H9 (cell line): ENCODE measurements at regions not wholly inside any gene's neighbourhood (a gene's known extent, or its start where the extent isn't known, plus 50 kb on each side); places are given as distances from the start of the nearest gene placed in this dataset.

Experiments used
- DNase-seq: peaks from one replicate; pipeline ENCODE4 v3.0.0-alpha.2; 2017
- H2AFZ ChIP-seq: one replicate; pipeline ENCODE4 v1.6.1; 2013; ENCODE audit warnings: mild to moderate bottlenecking, low read length, control low read depth, moderate library complexity
- H2AK5ac ChIP-seq: 2 replicates; pipeline ENCODE4 v1.6.1; 2013; ENCODE audit warnings: low read length, control low read depth, mixed read lengths; ENCODE audit not compliant: insufficient read length
- H2BK120ac ChIP-seq: one replicate; pipeline ENCODE4 v1.6.1; 2013; ENCODE audit warnings: low read depth, mild to moderate bottlenecking, low read length, control low read depth, inconsistent platforms; ENCODE audit not compliant: poor library complexity, severe bottlenecking
- H2BK12ac ChIP-seq: 2 replicates; pipeline ENCODE4 v1.6.1; 2013; ENCODE audit warnings: low read length, control low read depth, mixed read lengths, low read depth; ENCODE audit not compliant: insufficient read length
- H2BK15ac ChIP-seq: 2 replicates; pipeline ENCODE4 v1.6.1; 2013; ENCODE audit warnings: low read depth, low read length, control low read depth
- H2BK20ac ChIP-seq: one replicate; pipeline ENCODE4 v1.6.1; 2013; ENCODE audit warnings: low read depth, mild to moderate bottlenecking, low read length, control low read depth, inconsistent platforms; ENCODE audit not compliant: poor library complexity, severe bottlenecking
- H2BK5ac ChIP-seq: 2 replicates; pipeline ENCODE4 v1.6.1; 2013; ENCODE audit warnings: low read length, control low read depth, mixed read lengths; ENCODE audit not compliant: insufficient read length
- H3K14ac ChIP-seq: 2 replicates; pipeline ENCODE4 v1.6.1; 2013; ENCODE audit warnings: low read length, control low read depth; ENCODE audit not compliant: insufficient read depth
- H3K18ac ChIP-seq: 2 replicates; pipeline ENCODE4 v1.6.1; 2013; ENCODE audit warnings: low read depth, mild to moderate bottlenecking, mixed read lengths, low read length, control low read depth; ENCODE audit not compliant: insufficient read length
- H3K23ac ChIP-seq: 2 replicates; pipeline ENCODE4 v1.6.1; 2013; ENCODE audit warnings: low read length, control low read depth, mixed read lengths, low read depth; ENCODE audit not compliant: insufficient read length
- H3K23me2 ChIP-seq: 2 replicates; pipeline ENCODE4 v1.6.1; 2013; ENCODE audit warnings: low read depth, mild to moderate bottlenecking, mixed read lengths, low read length, control low read depth; ENCODE audit not compliant: insufficient read length, poor library complexity, severe bottlenecking
- H3K27ac ChIP-seq: 2 replicates; pipeline ENCODE4 v1.5.1; 2013; ENCODE audit warnings: low read length, control low read depth, mixed read lengths, low read depth; ENCODE audit not compliant: insufficient read length
- H3K27me3 ChIP-seq: 2 replicates; pipeline ENCODE4 v1.6.1; 2013; ENCODE audit warnings: low read length, control low read depth, inconsistent platforms; ENCODE audit not compliant: insufficient read depth
- H3K4ac ChIP-seq: 2 replicates; pipeline ENCODE4 v1.6.1; 2013; ENCODE audit warnings: low read depth, mild to moderate bottlenecking, control low read depth, inconsistent platforms, low read length, moderate library complexity
- H3K4me1 ChIP-seq: 2 replicates; pipeline ENCODE4 v1.6.1; 2013; ENCODE audit warnings: low read length, control low read depth, inconsistent platforms; ENCODE audit not compliant: insufficient read depth
- H3K4me2 ChIP-seq: 2 replicates; pipeline ENCODE4 v1.6.1; 2013; ENCODE audit warnings: low read length, control low read depth, mixed read lengths; ENCODE audit not compliant: insufficient read length, insufficient read depth
- H3K56ac ChIP-seq: 2 replicates; pipeline ENCODE4 v1.6.1; 2013; ENCODE audit warnings: low read depth, mild to moderate bottlenecking, mixed read lengths, low read length, control low read depth; ENCODE audit not compliant: insufficient read length
- H3K79me1 ChIP-seq: 2 replicates; pipeline ENCODE4 v1.6.1; 2013; ENCODE audit warnings: low read depth, mild to moderate bottlenecking, moderate library complexity, low read length, control low read depth, inconsistent platforms; ENCODE audit not compliant: insufficient read depth, poor library complexity, severe bottlenecking
- H3K79me2 ChIP-seq: 2 replicates; pipeline ENCODE4 v1.6.1; 2013; ENCODE audit warnings: low read length, control low read depth, inconsistent platforms; ENCODE audit not compliant: insufficient read depth
- H3K9ac ChIP-seq: 2 replicates; pipeline ENCODE4 v1.6.1; 2013; ENCODE audit warnings: low read length, control low read depth, mixed read lengths; ENCODE audit not compliant: insufficient read length; ENCODE audit errors: extremely low read depth
- H3K9me3 ChIP-seq: one replicate; pipeline ENCODE4 v1.6.1; 2013; ENCODE audit warnings: low read depth, low read length, inconsistent platforms; ENCODE audit not compliant: control insufficient read depth
- H3T11ph ChIP-seq: one replicate; pipeline ENCODE4 v1.6.1; 2013; ENCODE audit warnings: mild to moderate bottlenecking, low read length, control low read depth, inconsistent platforms
- H4K20me1 ChIP-seq: one replicate; pipeline ENCODE4 v1.6.1; 2013; ENCODE audit not compliant: control insufficient read depth, insufficient read length, insufficient read depth
- H4K5ac ChIP-seq: 2 replicates; pipeline ENCODE4 v1.6.1; 2013; ENCODE audit warnings: low read depth, mild to moderate bottlenecking, mixed read lengths, low read length, control low read depth; ENCODE audit not compliant: insufficient read length
- H4K8ac ChIP-seq: replicated peaks from 2 replicates; pipeline ENCODE4 v1.6.1; 2013; ENCODE audit warnings: low read length, control low read depth, mixed read lengths, low read depth; ENCODE audit not compliant: insufficient read length
- H4K91ac ChIP-seq: 2 replicates; pipeline ENCODE4 v1.6.1; 2013; ENCODE audit warnings: low read depth, mild to moderate bottlenecking, moderate library complexity, mixed read lengths, low read length, control low read depth; ENCODE audit not compliant: insufficient read length
- H3K27ac Mint-ChIP-seq, 3 experiments: 2 replicates in 2 of 3; 3 replicates in 1 of 3; pipeline ENCODE4 v1.8.0; 2020 to 2021; ENCODE audit warnings: mixed read lengths in 3 of 3, mild to moderate bottlenecking in 1 of 3, moderate library complexity in 1 of 3
- H3K27me3 Mint-ChIP-seq: 2 replicates; pipeline ENCODE4 v1.8.0; 2021; ENCODE audit warnings: low read depth, mild to moderate bottlenecking, moderate library complexity, mixed read lengths
- H3K36me3 Mint-ChIP-seq, 3 experiments: 2 replicates in 2 of 3; 3 replicates in 1 of 3; pipeline ENCODE4 v1.8.0; 2020 to 2021; ENCODE audit warnings: low read depth in 3 of 3, mixed read lengths in 3 of 3; ENCODE audit not compliant: insufficient read depth in 1 of 3
- H3K4me1 Mint-ChIP-seq, 2 experiments: 2 replicates each; pipeline ENCODE4 v1.8.0; 2020; ENCODE audit warnings: mixed read lengths in 2 of 2
- H3K4me3 Mint-ChIP-seq, 2 experiments: 2 replicates in 1 of 2; 3 replicates in 1 of 2; pipeline ENCODE4 v1.8.0; 2020 to 2021; ENCODE audit warnings: mild to moderate bottlenecking in 2 of 2, mixed read lengths in 2 of 2, moderate library complexity in 1 of 2
- H3K9me3 Mint-ChIP-seq, 2 experiments: 2 replicates in 1 of 2; 3 replicates in 1 of 2; pipeline ENCODE4 v1.8.0; 2020; ENCODE audit warnings: mild to moderate bottlenecking in 2 of 2, mixed read lengths in 2 of 2, moderate library complexity in 1 of 2
- CTCF ChIP-seq: fragments of 200-600 bp; sonication (generic); conservative IDR thresholded peaks from 3 replicates; pipeline ENCODE4 v1.8.0; 2021; ENCODE audit warnings: antibody characterized with exemption, mild to moderate bottlenecking
- WGBS: extraction: QIAGEN DNeasy Blood & Tissue Kit; methylation state at CpG from one replicate; pipeline ENCODE4 v1.1.7; 2013; ENCODE audit warnings: missing lambda C conversion rate, low lambda C conversion rate, mixed read lengths; ENCODE audit not compliant: insufficient read length; ENCODE audit errors: extremely low coverage; 5-methylcytosine and 5-hydroxymethylcytosine counted together

DNA sequence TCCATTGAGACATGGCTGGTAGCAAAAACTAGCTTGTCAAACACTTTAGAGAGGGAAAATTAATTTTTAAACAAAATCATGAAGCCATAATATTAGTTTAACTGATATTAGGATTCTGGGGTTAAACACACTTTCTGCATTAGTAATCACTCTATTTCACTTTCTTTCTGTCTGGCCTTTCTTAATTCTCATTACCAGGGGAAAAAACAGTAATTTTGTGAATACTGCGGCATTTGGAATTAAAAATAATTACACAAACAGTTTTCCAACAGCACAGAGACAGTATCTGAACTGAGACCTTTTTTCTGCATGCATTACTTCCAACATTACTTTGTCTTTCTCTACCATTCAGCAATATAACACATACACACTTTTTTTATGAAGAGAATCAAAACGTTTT, 190.6 kb downstream of the MRPL39 start:
- no peak overlapping the region for H4K91ac ChIP-seq
- H4K20me1 ChIP-seq, result no peaks in the 10 kb centered on the region
- H3K9me3 ChIP-seq, result no peaks in the 10 kb centered on the region
- no peak overlapping the region for H3K4me3 Mint-ChIP-seq
- H2BK15ac ChIP-seq, result no peak overlapping the region
- no peaks in the 10 kb centered on the region for H3K23me2 ChIP-seq
- no peak overlapping the region; a peak in 1 of 7 replicates for H3K27ac Mint-ChIP-seq
- no peak overlapping the region for H3T11ph ChIP-seq
- no peaks in the 10 kb centered on the region for H3K36me3 Mint-ChIP-seq
- H3K9me3 Mint-ChIP-seq, result 0 out of 5 replicates have a peak, but pooled peaks cover 0 to 1% of the 10 kb centered on the region in 2 experiments
- no peak overlapping the region for H2BK12ac ChIP-seq
- H3K4me1 Mint-ChIP-seq, result no peaks in the 10 kb centered on the region; a peak in 1 of 4 replicates
- H2BK120ac ChIP-seq, result no peak overlapping the region
- H2BK5ac ChIP-seq, result no peak overlapping the region
- no peak overlapping the region for H3K4ac ChIP-seq
- no peak overlapping the region for H2BK20ac ChIP-seq
- H3K56ac ChIP-seq, result no peak overlapping the region
- no peak overlapping the region for H4K5ac ChIP-seq
- H3K4me1 ChIP-seq, result no peaks in the 10 kb centered on the region
- H4K8ac ChIP-seq, result no peak overlapping the region
- H3K79me2 ChIP-seq, result no peaks in the 10 kb centered on the region
- H3K4me2 ChIP-seq, result no peak overlapping the region
- DNase-seq, result no peak
- TF ChIP-seq CTCF, result no peak
- no peak overlapping the region for H3K23ac ChIP-seq
- H3K79me1 ChIP-seq, result no peaks in the 10 kb centered on the region
- no peak overlapping the region for H3K9ac ChIP-seq
- no peaks in the 10 kb centered on the region for H3K27me3 ChIP-seq
- no CpG with 5 or more reads among the region's 2 CpGs for WGBS
- no peak overlapping the region for H2AK5ac ChIP-seq
- H3K27me3 Mint-ChIP-seq, result peaks cover 4% of the 10 kb centered on the region
- H3K14ac ChIP-seq, result no peak overlapping the region
- no peak overlapping the region for H3K18ac ChIP-seq
- H3K27ac ChIP-seq, result no peak overlapping the region
- H2AFZ ChIP-seq, result no peak overlapping the region
